AG04449 (cell line): ENCODE measurements at regions not wholly inside any gene's neighbourhood (a gene's known extent, or its start where the extent isn't known, plus 50 kb on each side); places are given as distances from the start of the nearest gene placed in this dataset.

Experiments used
- CTCF ChIA-PET: fragments of 350-600 bp; formaldehyde crosslinking; extraction: SDS; loops from one replicate; lab custom pipeline; 2021; ENCODE audit warnings: antibody characterized with exemption; lab: Yijun Ruan, JAX
- POLR2A ChIA-PET: fragments of 400-600, 350-600 bp; formaldehyde crosslinking; extraction: SDS; loops from one replicate; lab custom pipeline; 2020; ENCODE audit warnings: antibody characterized with exemption, inconsistent platforms; lab: Yijun Ruan, JAX
- DNase-seq: peaks from one replicate; pipeline ENCODE4 v3.0.0-alpha.2; 2010; ENCODE audit warnings: low read depth, low spot score
- H3K4me3 ChIP-seq: 2 replicates; pipeline ENCODE4 v1.5.1; 2011; ENCODE audit warnings: low read depth, mild to moderate bottlenecking, control low read depth, low read length
- TF ChIP-seq, protein P1 (sequence below): IDR thresholded peaks from one replicate; pipeline ENCODE4 v1.5.1; 2011; ENCODE audit warnings: mild to moderate bottlenecking, moderate library complexity, low read length, control low read depth, inconsistent platforms; ENCODE audit not compliant: insufficient read depth; ENCODE audit errors: missing control alignments

DNA sequence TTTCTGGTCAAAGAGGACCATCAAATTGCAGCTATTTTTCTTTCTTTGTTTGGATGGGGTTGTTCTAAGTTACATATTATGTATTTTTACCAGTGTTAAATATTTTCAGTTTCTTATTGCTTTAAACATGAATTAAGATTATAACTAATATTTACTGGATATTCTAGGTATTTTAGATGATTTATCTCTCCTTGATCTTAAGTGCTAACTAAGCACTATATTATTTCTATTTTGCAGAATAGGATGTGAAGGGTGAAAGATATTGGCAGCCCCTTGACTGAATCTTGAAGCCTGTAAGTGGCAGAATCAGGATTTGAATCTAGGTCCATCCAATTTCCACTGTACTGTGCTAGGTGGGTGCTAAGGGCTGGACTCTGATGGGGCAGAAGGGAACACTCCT is 307.3 kb upstream of the CCL2 start:
- DNase-seq: no peak
- TF ChIP-seq, protein P1, sequence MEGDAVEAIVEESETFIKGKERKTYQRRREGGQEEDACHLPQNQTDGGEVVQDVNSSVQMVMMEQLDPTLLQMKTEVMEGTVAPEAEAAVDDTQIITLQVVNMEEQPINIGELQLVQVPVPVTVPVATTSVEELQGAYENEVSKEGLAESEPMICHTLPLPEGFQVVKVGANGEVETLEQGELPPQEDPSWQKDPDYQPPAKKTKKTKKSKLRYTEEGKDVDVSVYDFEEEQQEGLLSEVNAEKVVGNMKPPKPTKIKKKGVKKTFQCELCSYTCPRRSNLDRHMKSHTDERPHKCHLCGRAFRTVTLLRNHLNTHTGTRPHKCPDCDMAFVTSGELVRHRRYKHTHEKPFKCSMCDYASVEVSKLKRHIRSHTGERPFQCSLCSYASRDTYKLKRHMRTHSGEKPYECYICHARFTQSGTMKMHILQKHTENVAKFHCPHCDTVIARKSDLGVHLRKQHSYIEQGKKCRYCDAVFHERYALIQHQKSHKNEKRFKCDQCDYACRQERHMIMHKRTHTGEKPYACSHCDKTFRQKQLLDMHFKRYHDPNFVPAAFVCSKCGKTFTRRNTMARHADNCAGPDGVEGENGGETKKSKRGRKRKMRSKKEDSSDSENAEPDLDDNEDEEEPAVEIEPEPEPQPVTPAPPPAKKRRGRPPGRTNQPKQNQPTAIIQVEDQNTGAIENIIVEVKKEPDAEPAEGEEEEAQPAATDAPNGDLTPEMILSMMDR: no peak
- ChIA-PET POLR2A (no interaction called here), CTCF (no interaction called here)
- no peak overlapping the region for H3K4me3 ChIP-seq

GRCh38 chr17:33948309-33948708 is 306.8 kb upstream of the CCL2 start:
- DNase-seq: no peak
- ChIA-PET POLR2A (no interaction called here), CTCF (no interaction called here)
- TF ChIP-seq, protein P1: no peak
- no peak overlapping the region for H3K4me3 ChIP-seq

GRCh38 chr17:33949100-33949499 is 306.0 kb upstream of the CCL2 start:
- CTCF ChIA-PET: no interaction called here
- POLR2A ChIA-PET: no interaction called here
- DNase-seq: no peak
- H3K4me3 ChIP-seq: no peak overlapping the region
- TF ChIP-seq, protein P1: no peak

DNA sequence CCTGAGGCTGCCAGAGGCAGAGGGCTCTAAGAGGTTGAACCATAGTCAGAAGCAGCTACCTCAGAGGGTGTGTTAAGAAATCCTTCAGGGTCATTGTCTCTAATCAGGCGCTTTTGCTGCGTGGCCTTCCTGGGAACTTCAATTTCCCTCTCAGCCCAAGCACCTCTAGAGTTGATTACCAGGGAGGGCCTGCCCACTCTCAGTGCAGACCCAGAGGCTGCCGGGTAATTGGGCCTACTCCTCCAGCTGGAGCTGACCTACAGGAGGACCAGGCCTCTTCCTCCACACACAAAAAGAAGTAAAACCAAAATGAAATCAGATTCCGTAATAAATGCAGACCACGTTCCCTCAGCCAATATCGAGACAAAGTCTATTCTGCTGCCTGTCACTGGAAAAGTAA is 305.0 kb upstream of the CCL2 start:
- DNase-seq: no peak
- no peak overlapping the region for H3K4me3 ChIP-seq
- CTCF ChIA-PET: no interaction called here
- POLR2A ChIA-PET: no interaction called here
- TF ChIP-seq, protein P1: no peak

GRCh38 chr17:33952425-33952824 is 302.7 kb upstream of the CCL2 start:
- TF ChIP-seq, protein P1: no peak
- DNase-seq: no peak
- no peak overlapping the region for H3K4me3 ChIP-seq
- CTCF ChIA-PET: no interaction called here
- POLR2A ChIA-PET: no interaction called here

DNA sequence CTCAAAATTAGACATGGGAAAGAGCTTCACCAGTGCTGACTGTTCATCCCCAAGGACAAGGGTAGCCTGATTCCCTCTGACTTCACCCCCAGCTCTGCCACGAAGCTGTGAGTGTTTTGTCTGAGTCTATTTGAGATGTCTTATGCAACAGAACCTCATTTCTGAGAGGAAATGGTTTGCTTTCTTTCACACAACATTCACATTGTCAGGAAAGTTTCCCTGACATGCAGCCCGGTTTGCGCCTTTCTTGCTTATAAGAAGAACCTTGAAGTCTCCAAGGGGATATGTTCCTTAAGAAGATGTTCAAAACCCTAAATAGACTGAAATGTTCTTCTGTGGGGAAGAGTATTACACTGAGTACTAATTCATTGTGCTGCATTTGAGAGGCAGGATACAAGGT is 300.5 kb upstream of the CCL2 start:
- H3K4me3 ChIP-seq: no peak overlapping the region
- CTCF ChIA-PET: no interaction called here
- POLR2A ChIA-PET: no interaction called here
- no peak for DNase-seq
- TF ChIP-seq, protein P1: no peak
